Ishikawa (cell line): ENCODE measurements at regions not wholly inside any gene's neighbourhood (a gene's known extent, or its start where the extent isn't known, plus 50 kb on each side); places are given as distances from the start of the nearest gene placed in this dataset.

Experiments used
- CEBPB ChIP-seq: IDR thresholded peaks from 2 replicates; pipeline ENCODE4 v1.6.1; 2012
- CREB1 ChIP-seq: IDR thresholded peaks from 2 replicates; pipeline ENCODE4 v1.6.1; 2012; ENCODE audit warnings: low read depth
- EGR1 ChIP-seq: IDR thresholded peaks from 2 replicates; pipeline ENCODE4 v1.6.1; 2012
- EP300 ChIP-seq: IDR thresholded peaks from 2 replicates; pipeline ENCODE4 v1.6.1; 2012; ENCODE audit warnings: borderline replicate concordance
- FOXM1 ChIP-seq: IDR thresholded peaks from 2 replicates; pipeline ENCODE4 v1.6.1; 2012; ENCODE audit warnings: low read depth, borderline replicate concordance
- MAX ChIP-seq: IDR thresholded peaks from 2 replicates; pipeline ENCODE4 v1.6.1; 2012
- NFIC ChIP-seq: IDR thresholded peaks from 2 replicates; pipeline ENCODE4 v1.6.1; 2012
- RAD21 ChIP-seq: IDR thresholded peaks from 2 replicates; pipeline ENCODE4 v1.6.1; 2012; ENCODE audit warnings: low read depth
- REST ChIP-seq: IDR thresholded peaks from 2 replicates; pipeline ENCODE4 v1.6.1; 2012; ENCODE audit warnings: low read depth, mild to moderate bottlenecking
- TAF1 ChIP-seq: IDR thresholded peaks from 2 replicates; pipeline ENCODE4 v1.6.1; 2012; ENCODE audit warnings: low read depth, mild to moderate bottlenecking
- TCF12 ChIP-seq: IDR thresholded peaks from 2 replicates; pipeline ENCODE4 v1.6.1; 2012; ENCODE audit warnings: low read depth
- TEAD4 ChIP-seq: IDR thresholded peaks from 2 replicates; pipeline ENCODE4 v1.6.1; 2012
- USF1 ChIP-seq: IDR thresholded peaks from 2 replicates; pipeline ENCODE4 v1.6.1; 2012
- YY1 ChIP-seq: IDR thresholded peaks from 2 replicates; pipeline ENCODE4 v1.6.1; 2012; ENCODE audit warnings: low read depth
- ZBTB7A ChIP-seq: IDR thresholded peaks from 2 replicates; pipeline ENCODE4 v1.6.1; 2012; ENCODE audit warnings: low read depth

- TF ChIP-seq MAX (no peak), CREB1 (no peak), REST (no peak), CEBPB (no peak), TCF12 (no peak), TAF1 (no peak), YY1 (no peak), EP300 (no peak), ZBTB7A (no peak), RAD21 (no peak), USF1 (no peak), NFIC (no peak), TEAD4 (no peak)
Measured at GRCh38 chr4:12562021-12562420, 922.1 kb downstream of the RAB28 start.

DNA sequence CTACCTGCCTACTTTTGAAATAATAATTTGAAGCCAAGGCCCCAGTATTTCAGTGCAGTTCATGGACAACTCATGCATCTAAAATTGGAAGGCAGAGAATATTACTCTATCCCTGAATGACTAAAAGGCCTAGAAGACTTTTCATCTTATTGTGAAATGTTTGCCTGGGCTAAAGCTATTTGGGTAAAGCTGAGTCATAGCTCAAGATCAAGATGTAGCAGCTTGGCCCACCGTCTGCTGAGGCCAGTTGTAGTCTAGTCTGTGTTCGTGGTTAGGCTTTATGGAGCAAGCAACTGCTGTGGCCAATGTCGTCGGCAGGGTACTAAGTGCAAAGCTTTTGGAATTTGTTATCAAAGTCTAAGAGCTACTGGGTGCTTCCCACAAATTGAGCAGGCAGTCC, 929.1 kb downstream of the RAB28 start:
- TF ChIP-seq TAF1 (no peak), RAD21 (no peak), YY1 (no peak), TCF12 (no peak), FOXM1 (no peak), CEBPB (no peak), CREB1 (no peak), ZBTB7A (no peak), EGR1 (no peak), NFIC (no peak), MAX (no peak), TEAD4 (no peak), USF1 (no peak)

DNA sequence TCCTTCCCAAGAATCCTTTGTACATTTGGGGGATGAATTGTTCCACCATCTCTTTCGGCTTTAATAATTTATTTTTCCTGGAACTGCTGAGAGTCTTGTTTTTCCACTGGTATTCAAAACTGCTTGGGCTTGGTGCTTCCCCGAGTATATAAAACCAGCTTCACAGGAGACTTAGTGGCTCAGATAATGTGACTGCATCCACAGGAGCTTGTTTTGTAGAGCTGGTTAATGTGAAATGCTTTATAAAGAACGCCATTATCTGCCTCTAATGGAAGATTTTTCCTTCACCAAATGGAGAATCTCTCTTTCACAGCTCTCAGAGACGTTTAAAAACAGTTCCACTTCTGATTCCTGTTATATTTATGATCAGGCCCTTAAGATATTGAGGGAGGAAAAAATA, 935.5 kb downstream of the RAB28 start:
- TF ChIP-seq USF1: no peak
- no peak for TF ChIP-seq EGR1
- no peak for TF ChIP-seq RAD21
- TF ChIP-seq CREB1: no peak
- TF ChIP-seq TCF12: no peak
- TF ChIP-seq TAF1: no peak
- TF ChIP-seq MAX: no peak
- no peak for TF ChIP-seq ZBTB7A
- no peak for TF ChIP-seq YY1

DNA sequence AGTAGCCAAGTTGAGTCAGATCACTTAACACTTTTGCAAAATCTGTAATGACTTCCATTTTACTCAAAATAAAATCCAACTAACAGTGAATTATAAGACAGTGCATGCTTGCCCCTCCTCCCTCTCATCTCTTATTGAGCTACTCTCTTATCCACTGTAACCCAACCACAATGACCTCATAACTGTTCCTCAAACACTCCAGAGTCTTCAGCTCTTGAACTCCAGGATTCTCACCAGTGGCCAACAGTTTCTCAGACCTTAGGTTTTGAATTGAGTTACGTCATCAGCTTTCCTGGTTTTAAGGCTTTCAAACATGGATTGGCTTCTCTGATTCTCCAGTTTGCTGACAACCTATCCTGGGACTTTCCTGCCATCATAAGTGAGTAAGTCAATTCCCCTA, 938.3 kb downstream of the RAB28 start:
- no peak for TF ChIP-seq TEAD4
- TF ChIP-seq MAX: no peak
- no peak for TF ChIP-seq EP300
- TF ChIP-seq RAD21: no peak
- no peak for TF ChIP-seq ZBTB7A
- TF ChIP-seq YY1: no peak
- TF ChIP-seq NFIC: no peak
- TF ChIP-seq USF1: no peak
- TF ChIP-seq TAF1: no peak
- no peak for TF ChIP-seq CEBPB
- TF ChIP-seq CREB1: no peak
- no peak for TF ChIP-seq EGR1
- TF ChIP-seq FOXM1: no peak
- TF ChIP-seq REST: no peak
- TF ChIP-seq TCF12: no peak

GRCh38 chr4:12538162-12538561, 946.0 kb downstream of the RAB28 start:
- TF ChIP-seq NFIC (no peak), CREB1 (no peak), ZBTB7A (no peak), EP300 (no peak), TCF12 (no peak), RAD21 (no peak), TEAD4 (no peak), REST (no peak), MAX (no peak), TAF1 (no peak), FOXM1 (no peak), YY1 (no peak), EGR1 (no peak), USF1 (no peak), CEBPB (no peak)
